Mesothelial cell of epicardium (in vitro differentiated cells): ENCODE measurements at regions not wholly inside any gene's neighbourhood (a gene's known extent, or its start where the extent isn't known, plus 50 kb on each side); places are given as distances from the start of the nearest gene placed in this dataset.

Source experiments
- DNase-seq, 2 experiments: peaks; one replicate each; pipeline ENCODE4 v3.0.0; 2021; ENCODE audit warnings: low spot score in 2 of 2; ENCODE audit not compliant: unreplicated experiment in 2 of 2
- H3K27ac Mint-ChIP-seq: 2 replicates; pipeline ENCODE4 v1.8.0; 2021; ENCODE audit warnings: mixed read lengths
- H3K27me3 Mint-ChIP-seq: 2 replicates; pipeline ENCODE4 v1.8.0; 2021; ENCODE audit warnings: low read depth, mixed read lengths
- H3K36me3 Mint-ChIP-seq: 2 replicates; pipeline ENCODE4 v1.8.0; 2021; ENCODE audit warnings: mixed read lengths
- H3K4me1 Mint-ChIP-seq: 2 replicates; pipeline ENCODE4 v1.8.0; 2021; ENCODE audit warnings: mixed read lengths
- H3K4me3 Mint-ChIP-seq: 2 replicates; pipeline ENCODE4 v1.8.0; 2021; ENCODE audit warnings: mild to moderate bottlenecking, moderate library complexity, mixed read lengths
- H3K9me3 Mint-ChIP-seq: 2 replicates; pipeline ENCODE4 v1.8.0; 2021; ENCODE audit warnings: mixed read lengths
- TF ChIP-seq, protein P1 (sequence below): fragments of 200-600 bp; sonication (generic); IDR thresholded peaks from one replicate; pipeline ENCODE4 v1.5.0; 2021; ENCODE audit warnings: antibody characterized with exemption; ENCODE audit not compliant: unreplicated experiment

DNA sequence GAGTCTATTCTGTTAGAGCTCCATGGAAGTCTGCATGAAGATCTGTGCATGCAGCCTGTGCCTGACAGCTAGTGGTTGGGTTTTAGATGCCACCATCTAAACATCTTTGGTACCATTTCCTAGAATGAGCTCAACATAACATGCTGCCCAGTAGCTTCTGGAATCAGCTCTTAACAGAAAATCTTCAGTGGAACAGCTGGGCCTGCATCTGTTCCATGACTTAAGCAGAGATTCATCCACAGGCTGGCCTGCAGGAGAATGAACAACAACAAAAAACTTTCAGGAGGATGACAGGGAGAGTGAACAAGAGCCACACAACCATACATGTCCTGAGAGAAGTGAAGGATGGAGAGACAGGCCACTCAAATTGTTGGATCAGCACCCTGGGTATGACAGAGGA lies 316.6 kb downstream of the RDH14 start:
- no peak for DNase-seq
- no peaks in the 10 kb centered on the region for H3K27me3 Mint-ChIP-seq
- no peaks in the 10 kb centered on the region for H3K36me3 Mint-ChIP-seq
- H3K9me3 Mint-ChIP-seq: peaks cover 3% of the 10 kb centered on the region
- no peak overlapping the region for H3K4me3 Mint-ChIP-seq
- TF ChIP-seq, protein P1, sequence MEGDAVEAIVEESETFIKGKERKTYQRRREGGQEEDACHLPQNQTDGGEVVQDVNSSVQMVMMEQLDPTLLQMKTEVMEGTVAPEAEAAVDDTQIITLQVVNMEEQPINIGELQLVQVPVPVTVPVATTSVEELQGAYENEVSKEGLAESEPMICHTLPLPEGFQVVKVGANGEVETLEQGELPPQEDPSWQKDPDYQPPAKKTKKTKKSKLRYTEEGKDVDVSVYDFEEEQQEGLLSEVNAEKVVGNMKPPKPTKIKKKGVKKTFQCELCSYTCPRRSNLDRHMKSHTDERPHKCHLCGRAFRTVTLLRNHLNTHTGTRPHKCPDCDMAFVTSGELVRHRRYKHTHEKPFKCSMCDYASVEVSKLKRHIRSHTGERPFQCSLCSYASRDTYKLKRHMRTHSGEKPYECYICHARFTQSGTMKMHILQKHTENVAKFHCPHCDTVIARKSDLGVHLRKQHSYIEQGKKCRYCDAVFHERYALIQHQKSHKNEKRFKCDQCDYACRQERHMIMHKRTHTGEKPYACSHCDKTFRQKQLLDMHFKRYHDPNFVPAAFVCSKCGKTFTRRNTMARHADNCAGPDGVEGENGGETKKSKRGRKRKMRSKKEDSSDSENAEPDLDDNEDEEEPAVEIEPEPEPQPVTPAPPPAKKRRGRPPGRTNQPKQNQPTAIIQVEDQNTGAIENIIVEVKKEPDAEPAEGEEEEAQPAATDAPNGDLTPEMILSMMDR: no peak
- H3K27ac Mint-ChIP-seq: no peak overlapping the region
- H3K4me1 Mint-ChIP-seq: no peaks in the 10 kb centered on the region

DNA sequence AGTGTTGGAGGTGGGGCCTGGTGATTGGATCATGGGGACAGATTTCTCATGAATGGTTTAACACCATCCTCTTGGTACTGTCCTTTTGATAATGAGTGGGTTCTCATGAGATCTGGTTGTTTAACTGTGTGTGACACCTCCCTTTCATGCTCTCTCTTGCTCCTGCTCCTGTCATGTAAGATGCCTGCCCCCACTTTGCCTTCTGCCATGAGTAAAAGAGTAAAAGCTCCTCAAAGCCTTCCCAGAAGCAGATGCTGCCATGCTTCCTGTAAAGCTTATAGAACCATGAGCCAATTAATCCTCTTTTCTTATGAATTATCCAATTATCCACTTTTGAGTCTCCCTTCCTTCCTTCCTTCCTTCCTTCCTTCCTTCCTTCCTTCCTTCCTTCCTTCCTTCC lies 317.7 kb downstream of the RDH14 start:
- Mint-ChIP-seq H3K4me3 (no peak overlapping the region), H3K27ac (no peak overlapping the region), H3K4me1 (no peaks in the 10 kb centered on the region), H3K9me3 (peaks cover 3% of the 10 kb centered on the region), H3K36me3 (no peaks in the 10 kb centered on the region), H3K27me3 (no peaks in the 10 kb centered on the region)
- DNase-seq: no peak
- TF ChIP-seq, protein P1: no peak

DNA sequence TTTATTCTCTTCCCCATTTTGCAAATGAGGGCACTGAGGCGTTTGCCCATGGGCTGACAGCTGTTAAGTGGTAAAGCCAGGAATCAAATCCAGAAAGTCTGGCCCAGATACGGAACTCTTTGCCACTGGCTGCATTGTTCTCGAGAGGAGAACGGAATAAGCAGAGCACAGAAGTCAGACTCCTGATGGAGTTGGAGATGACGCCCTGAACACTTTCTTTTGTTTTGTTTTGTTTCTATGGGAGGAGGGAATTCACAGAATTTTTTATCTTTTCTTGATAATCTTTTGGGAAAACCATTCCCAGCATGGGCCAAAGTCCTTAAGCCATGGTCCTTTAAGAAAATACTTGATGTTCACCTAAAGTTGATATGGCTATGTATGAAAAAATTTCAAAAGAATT lies 322.2 kb downstream of the RDH14 start:
- Mint-ChIP-seq H3K27ac (no peak overlapping the region), H3K36me3 (no peaks in the 10 kb centered on the region), H3K9me3 (peaks cover 3% of the 10 kb centered on the region), H3K4me3 (no peak overlapping the region), H3K4me1 (peaks cover 17% of the 10 kb centered on the region), H3K27me3 (no peaks in the 10 kb centered on the region)
- DNase-seq: no peak
- TF ChIP-seq, protein P1: no peak

DNA sequence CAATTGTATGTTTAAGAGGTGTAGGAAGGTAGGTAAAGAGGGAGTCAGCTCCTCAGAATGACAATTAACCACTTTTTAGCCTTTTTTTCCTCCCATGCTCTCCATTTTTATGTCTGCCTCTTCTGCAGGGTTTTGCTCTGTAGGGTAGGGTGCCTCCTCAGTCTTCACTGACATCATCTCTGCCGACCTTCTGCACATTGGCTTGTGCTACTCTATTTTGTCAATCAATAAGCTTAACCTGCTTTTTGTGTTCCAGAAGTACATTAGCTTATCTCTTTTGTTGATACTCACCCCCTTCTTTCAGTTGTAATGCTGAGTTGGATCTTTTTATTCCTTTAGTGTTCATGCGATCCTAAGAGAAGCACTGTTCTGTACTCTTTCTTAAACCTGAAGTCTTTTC lies 323.2 kb downstream of the RDH14 start:
- no peaks in the 10 kb centered on the region for H3K27me3 Mint-ChIP-seq
- no peak overlapping the region for H3K4me3 Mint-ChIP-seq
- H3K9me3 Mint-ChIP-seq: peaks cover 3% of the 10 kb centered on the region
- no peak for DNase-seq
- H3K27ac Mint-ChIP-seq: no peak overlapping the region
- peaks cover 24% of the 10 kb centered on the region for H3K4me1 Mint-ChIP-seq
- no peaks in the 10 kb centered on the region for H3K36me3 Mint-ChIP-seq
- TF ChIP-seq, protein P1: no peak

DNA sequence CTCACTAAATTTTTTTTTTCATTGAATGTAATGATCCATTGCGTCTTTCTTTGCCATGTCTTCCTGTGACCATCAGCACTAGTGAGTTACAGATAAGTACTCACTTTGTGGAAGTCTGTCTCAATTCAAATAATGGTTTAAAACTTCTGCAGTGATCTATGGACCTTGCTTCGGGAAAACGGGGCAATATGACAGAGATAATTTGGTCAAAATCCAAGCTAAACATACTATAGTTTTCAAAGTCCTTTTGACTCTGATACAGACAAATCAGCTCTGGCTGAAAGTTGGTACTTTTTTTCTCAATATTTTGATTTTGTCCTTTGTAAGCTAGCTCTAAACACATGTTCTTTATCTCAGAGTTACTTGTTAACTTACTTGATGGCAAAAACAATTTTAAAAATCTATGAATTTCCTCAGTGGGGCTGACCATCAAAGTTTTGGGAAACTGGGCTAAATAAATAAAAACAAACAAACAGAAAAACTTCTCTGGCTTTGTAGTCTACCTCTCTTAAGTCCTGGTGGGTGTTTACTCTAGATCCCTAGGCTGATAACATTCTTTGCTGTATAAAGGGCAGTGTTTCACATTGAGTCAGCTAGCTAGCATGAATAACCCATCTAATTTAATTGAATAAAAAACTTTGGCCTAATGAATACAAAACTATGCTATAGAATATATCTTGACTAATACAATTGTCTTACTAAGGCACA lies 327.6 kb downstream of the RDH14 start:
- no peak for DNase-seq
- H3K27ac Mint-ChIP-seq: peak overlapping the region; percentile 11

More for the DNA sequence above, 327.6 kb downstream of the RDH14 start:
- TF ChIP-seq, protein P1: no peak
- H3K4me3 Mint-ChIP-seq: no peak overlapping the region
- peaks cover 4% of the 10 kb centered on the region for H3K9me3 Mint-ChIP-seq
- H3K4me1 Mint-ChIP-seq: peaks cover 27% of the 10 kb centered on the region
- no peaks in the 10 kb centered on the region for H3K27me3 Mint-ChIP-seq
- H3K36me3 Mint-ChIP-seq: no peaks in the 10 kb centered on the region
